HAP-1 (cell line): ENCODE measurements at regions not wholly inside any gene's neighbourhood (a gene's known extent, or its start where the extent isn't known, plus 50 kb on each side); places are given as distances from the start of the nearest gene placed in this dataset.
"Not testable (repeated sequence)": the region's sequence is repeated elsewhere in the genome, so short reads cannot be mapped to it uniquely, and the experiment has no call there.

Experiments
- DNase-seq, 2 experiments: peaks; one replicate each; pipeline ENCODE4 v3.0.0-alpha.2; 2016 to 2020; ENCODE audit warnings: low spot score in 2 of 2
- H3K27me3 ChIP-seq: fragments of 250-450 bp; sonication (Bioruptor Pico); 2 replicates; pipeline ENCODE4 v1.5.1; 2020; ENCODE audit warnings: low read depth, mild to moderate bottlenecking, moderate library complexity
- H3K36me3 ChIP-seq: fragments of 250-450 bp; sonication (Bioruptor Pico); replicated peaks from 2 replicates; pipeline ENCODE4 v1.5.1; 2020; ENCODE audit warnings: mild to moderate bottlenecking
- H3K4me1 ChIP-seq: fragments of 250-450 bp; sonication (Bioruptor Pico); 2 replicates; pipeline ENCODE4 v1.5.1; 2020; ENCODE audit warnings: mild to moderate bottlenecking
- H3K4me3 ChIP-seq: fragments of 250-450 bp; sonication (Bioruptor Pico); 2 replicates; pipeline ENCODE4 v1.5.1; 2020; ENCODE audit warnings: mild to moderate bottlenecking, moderate library complexity
- H3K9me3 ChIP-seq: fragments of 250-450 bp; sonication (Bioruptor Pico); 2 replicates; pipeline ENCODE4 v1.5.1; 2020; ENCODE audit warnings: mild to moderate bottlenecking, moderate library complexity
- in situ Hi-C: fragments of 300-500 bp; cut with MboI; formaldehyde crosslinking; loops from 3 replicates; pipeline ENCODE4 v1.14.3; 2020; ENCODE audit warnings: low sequenced_read_pairs, inconsistent platforms, mixed read lengths

GRCh38 chr6:68575765-68576439 is 59.2 kb upstream of the ADGRB3 start:
- in situ Hi-C loops, result no loop called here
- no peaks in the 10 kb centered on the region for H3K27me3 ChIP-seq
- peaks cover 3% of the 10 kb centered on the region; the same call in 1 of the 2 replicates for H3K4me1 ChIP-seq
- H3K36me3 ChIP-seq, result no peaks in the 10 kb centered on the region
- DNase-seq, result peak; percentile 34 to 49
- no peak overlapping the region for H3K4me3 ChIP-seq
- no peaks in the 10 kb centered on the region for H3K9me3 ChIP-seq

GRCh38 chr6:68572975-68573374 is 62.1 kb upstream of the ADGRB3 start:
- H3K4me3 ChIP-seq, result no peak overlapping the region
- DNase-seq, result no peak
- in situ Hi-C loops, result no loop called here

GRCh38 chr6:68572525-68572924 is 62.6 kb upstream of the ADGRB3 start:
- in situ Hi-C loops, result no loop called here
- DNase-seq, result peak; percentile 81 to 86
- no peak overlapping the region for H3K4me3 ChIP-seq

More at GRCh38 chr6:68572975-68573374, 62.1 kb upstream of the ADGRB3 start:
- peaks cover 3% of the 10 kb centered on the region; the same call in 1 of the 2 replicates for H3K4me1 ChIP-seq
- no peaks in the 10 kb centered on the region for H3K27me3 ChIP-seq
- no peaks in the 10 kb centered on the region for H3K36me3 ChIP-seq
- H3K9me3 ChIP-seq, result no peaks in the 10 kb centered on the region

GRCh38 chr6:68559716-68560115 is 75.4 kb upstream of the ADGRB3 start:
- DNase-seq, result peak; percentile 70 to 80
- in situ Hi-C loops, result no loop called here
- no peaks in the 10 kb centered on the region for H3K9me3 ChIP-seq
- H3K4me1 ChIP-seq, result peaks cover 12% of the 10 kb centered on the region
- H3K4me3 ChIP-seq, result no peak overlapping the region
- H3K27me3 ChIP-seq, result no peaks in the 10 kb centered on the region
- no peaks in the 10 kb centered on the region for H3K36me3 ChIP-seq

More at GRCh38 chr6:68572525-68572924, 62.6 kb upstream of the ADGRB3 start:
- H3K9me3 ChIP-seq, result no peaks in the 10 kb centered on the region
- no peaks in the 10 kb centered on the region for H3K27me3 ChIP-seq
- peaks cover 3% of the 10 kb centered on the region; the same call in 1 of the 2 replicates for H3K4me1 ChIP-seq
- H3K36me3 ChIP-seq, result no peaks in the 10 kb centered on the region

GRCh38 chr6:68559070-68559469 is 76.0 kb upstream of the ADGRB3 start:
- Histone ChIP-seq H3K9me3 (no peaks in the 10 kb centered on the region), H3K4me1 (peaks cover 12% of the 10 kb centered on the region), H3K27me3 (no peaks in the 10 kb centered on the region), H3K4me3 (no peak overlapping the region), H3K36me3 (no peaks in the 10 kb centered on the region)
- in situ Hi-C loops, result no loop called here
- peak; percentile 19 to 34 for DNase-seq

GRCh38 chr6:68546620-68547019 is 88.5 kb upstream of the ADGRB3 start:
- H3K4me3 ChIP-seq, result no peak overlapping the region
- no peaks in the 10 kb centered on the region for H3K9me3 ChIP-seq
- DNase-seq, result no peak
- in situ Hi-C loops, result no loop called here
- H3K27me3 ChIP-seq, result no peaks in the 10 kb centered on the region
- no peaks in the 10 kb centered on the region for H3K4me1 ChIP-seq
- no peaks in the 10 kb centered on the region for H3K36me3 ChIP-seq

GRCh38 chr6:68544450-68544849 is 90.6 kb upstream of the ADGRB3 start:
- in situ Hi-C loops, result no loop called here
- H3K27me3 ChIP-seq, result no peaks in the 10 kb centered on the region
- no peak overlapping the region for H3K4me3 ChIP-seq
- H3K9me3 ChIP-seq, result no peaks in the 10 kb centered on the region
- no peak for DNase-seq
- no peaks in the 10 kb centered on the region for H3K36me3 ChIP-seq
- no peaks in the 10 kb centered on the region for H3K4me1 ChIP-seq

GRCh38 chr6:68533339-68533795 is 101.7 kb upstream of the ADGRB3 start:
- no peaks in the 10 kb centered on the region for H3K9me3 ChIP-seq
- H3K36me3 ChIP-seq, result no peaks in the 10 kb centered on the region
- in situ Hi-C loops, result no loop called here
- no peak overlapping the region for H3K4me3 ChIP-seq
- H3K4me1 ChIP-seq, result no peaks in the 10 kb centered on the region
- H3K27me3 ChIP-seq, result no peaks in the 10 kb centered on the region
- DNase-seq, result no peak

GRCh38 chr6:68527691-68528090 is 107.4 kb upstream of the ADGRB3 start:
- no peaks in the 10 kb centered on the region for H3K4me1 ChIP-seq
- H3K36me3 ChIP-seq, result no peaks in the 10 kb centered on the region
- no peak for DNase-seq
- no peak overlapping the region for H3K4me3 ChIP-seq
- in situ Hi-C loops, result no loop called here
- H3K9me3 ChIP-seq, result no peaks in the 10 kb centered on the region
- H3K27me3 ChIP-seq, result no peaks in the 10 kb centered on the region

- DNase-seq, result no peak
- no peaks in the 10 kb centered on the region for H3K9me3 ChIP-seq
- no peaks in the 10 kb centered on the region for H3K36me3 ChIP-seq
- no peaks in the 10 kb centered on the region for H3K4me1 ChIP-seq
- no peaks in the 10 kb centered on the region for H3K27me3 ChIP-seq
- H3K4me3 ChIP-seq, result no peak overlapping the region
- in situ Hi-C loops, result no loop called here
Observed at GRCh38 chr6:68506911-68507310, 128.2 kb upstream of the ADGRB3 start.

- no peak for DNase-seq
- no peaks in the 10 kb centered on the region for H3K36me3 ChIP-seq
- no peaks in the 10 kb centered on the region for H3K4me1 ChIP-seq
- in situ Hi-C loops, result no loop called here
- H3K27me3 ChIP-seq, result no peaks in the 10 kb centered on the region
- H3K4me3 ChIP-seq, result no peak overlapping the region
- H3K9me3 ChIP-seq, result no peaks in the 10 kb centered on the region
Observed at GRCh38 chr6:68502946-68503345, 132.1 kb upstream of the ADGRB3 start.

GRCh38 chr6:68497927-68498326 is 137.2 kb upstream of the ADGRB3 start:
- Histone ChIP-seq H3K4me3 (no peak overlapping the region), H3K36me3 (no peaks in the 10 kb centered on the region), H3K4me1 (no peaks in the 10 kb centered on the region), H3K9me3 (no peaks in the 10 kb centered on the region), H3K27me3 (no peaks in the 10 kb centered on the region)
- DNase-seq, result no peak
- in situ Hi-C loops, result no loop called here

GRCh38 chr6:68494880-68495279 is 140.2 kb upstream of the ADGRB3 start:
- H3K4me3 ChIP-seq, H3K9me3 ChIP-seq, H3K27me3 ChIP-seq, DNase-seq, in situ Hi-C loops, H3K36me3 ChIP-seq, H3K4me1 ChIP-seq: not testable (repeated sequence)

- H3K36me3 ChIP-seq, result no peaks in the 10 kb centered on the region
- DNase-seq, result no peak
- no peaks in the 10 kb centered on the region for H3K4me1 ChIP-seq
- no peak overlapping the region for H3K4me3 ChIP-seq
- in situ Hi-C loops, result no loop called here
- H3K9me3 ChIP-seq, result no peaks in the 10 kb centered on the region
- no peaks in the 10 kb centered on the region for H3K27me3 ChIP-seq
Observed at GRCh38 chr6:68476611-68477010, 158.5 kb upstream of the ADGRB3 start.
